Activated effector memory CD4-positive, alpha-beta T cell treated with anti-CD3 and anti-CD28 coated beads, Interleukin-2, amount 50 U/mL, for 16 hours (primary cell): ENCODE measurements at regions not wholly inside any gene's neighbourhood (a gene's known extent, or its start where the extent isn't known, plus 50 kb on each side); places are given as distances from the start of the nearest gene placed in this dataset.
A peak's percentile ranks its signal among the peaks of the same experiment; 100 is the strongest.

Experiments
- DNase-seq: peaks from one replicate; pipeline ENCODE4 v3.0.0-alpha.2; 2020

DNA sequence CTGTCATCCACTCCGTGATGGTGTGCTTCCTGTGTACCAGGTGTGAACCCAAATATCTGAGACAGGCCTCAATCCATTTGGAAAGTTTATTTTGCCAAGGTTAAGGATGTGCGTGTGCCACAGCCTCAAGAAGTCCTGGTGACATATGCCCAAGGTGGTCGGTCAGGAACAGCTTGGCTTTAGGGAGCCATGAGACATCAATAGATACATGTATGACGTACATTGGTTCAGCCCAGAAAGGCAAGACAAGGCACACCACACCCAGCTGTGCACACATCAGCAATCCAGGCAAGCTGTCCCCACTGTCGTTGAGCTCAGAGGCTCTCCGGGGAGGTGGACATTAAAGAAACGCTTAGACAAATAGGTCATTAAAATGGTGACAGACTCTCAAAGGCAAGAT lies 56.8 kb upstream of the SHANK2 start:
- peak; percentile 17 for DNase-seq

DNA sequence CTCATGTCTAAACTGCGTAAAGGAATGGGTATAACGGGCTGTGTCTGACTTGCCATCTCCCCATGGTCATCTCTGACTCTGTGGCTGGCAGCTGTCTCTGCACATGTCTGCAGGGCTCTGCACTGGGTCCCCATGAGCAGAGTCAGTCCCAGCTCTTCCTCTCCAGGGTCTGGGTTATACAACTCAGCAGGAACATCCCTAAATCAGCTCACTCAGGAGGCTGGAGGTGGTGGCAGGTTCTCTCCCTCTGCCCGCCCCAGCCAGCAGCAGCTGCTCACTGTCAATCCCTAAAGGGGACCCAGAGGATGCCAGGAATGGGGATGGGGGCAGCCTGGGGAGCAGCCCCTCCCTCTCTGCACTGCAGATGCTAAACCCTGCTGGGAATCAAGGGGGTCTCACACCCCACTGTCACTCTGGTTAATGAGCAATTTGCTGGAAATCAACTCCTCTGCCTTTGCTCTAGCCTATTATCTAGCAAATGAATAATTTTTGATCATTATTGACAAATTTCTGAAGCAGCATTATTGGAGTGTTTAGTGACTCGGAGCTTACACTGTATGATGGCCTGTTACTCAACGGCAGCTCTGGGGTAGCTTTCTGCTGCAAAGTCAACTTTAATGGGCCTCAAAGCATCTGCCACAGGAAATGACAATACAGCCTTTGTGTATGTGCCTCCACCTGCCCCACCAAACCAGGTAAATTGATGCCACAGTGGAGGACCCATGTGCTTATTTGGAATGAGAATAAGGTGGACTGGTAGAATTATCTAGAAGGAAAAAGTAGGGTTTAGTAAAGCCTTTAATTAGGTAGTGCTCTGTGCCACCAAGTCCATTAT lies 55.7 kb upstream of the SHANK2 start:
- DNase-seq, result peak; percentile 47

DNA sequence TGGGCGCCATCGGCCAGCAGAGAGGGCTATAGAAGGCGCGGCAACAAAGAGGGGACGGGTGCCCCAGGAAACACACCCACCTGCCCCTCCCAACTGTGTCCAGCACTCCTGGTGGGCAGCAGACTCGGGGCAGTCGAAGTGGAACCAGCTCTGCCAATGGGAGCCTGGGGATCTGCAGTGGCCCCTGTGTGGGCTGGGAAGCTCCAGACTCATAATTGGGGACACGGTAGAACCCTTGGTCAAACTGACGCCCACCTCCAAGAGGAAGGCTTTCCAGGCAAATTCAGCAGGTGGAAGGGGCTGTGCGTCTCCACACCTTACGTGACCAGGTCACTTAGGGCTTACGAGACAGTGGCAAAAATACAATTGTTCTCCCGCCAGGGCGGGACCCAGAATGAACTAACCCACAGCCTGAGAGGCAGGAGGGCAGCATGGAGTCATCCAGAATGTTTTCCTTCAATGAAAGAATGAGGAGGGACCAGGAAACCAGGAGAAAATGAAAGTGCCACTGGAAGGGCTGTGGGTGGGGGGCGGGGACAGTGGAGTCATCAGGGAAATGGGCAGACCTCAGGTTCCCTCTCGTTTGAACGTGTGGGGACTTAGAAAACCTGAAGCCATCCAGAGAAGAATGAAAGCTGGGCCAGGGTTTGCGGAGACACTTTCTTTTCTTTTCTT lies 53.2 kb upstream of the SHANK2 start:
- DNase-seq, result peak; percentile 45

DNA sequence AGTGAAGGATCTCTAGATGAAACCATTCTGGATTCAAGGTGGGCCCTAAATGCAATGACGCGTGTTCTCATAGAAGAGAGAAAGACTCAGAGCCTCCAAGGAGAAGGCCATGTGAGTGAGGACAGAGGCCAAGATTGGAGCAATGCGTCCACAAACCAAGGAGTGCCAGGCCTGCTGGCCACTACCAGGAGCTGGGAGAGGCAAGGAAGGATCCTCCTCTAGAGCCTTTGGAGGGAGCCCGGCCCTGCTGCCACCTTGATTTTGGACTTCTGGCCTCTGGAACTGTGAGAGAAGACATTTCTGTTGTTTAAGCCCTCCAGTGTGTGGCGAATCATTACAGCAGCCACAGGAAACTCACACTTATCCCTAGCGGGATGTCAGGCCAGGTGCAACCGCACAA lies 52.7 kb upstream of the SHANK2 start:
- DNase-seq, result no peak

DNA sequence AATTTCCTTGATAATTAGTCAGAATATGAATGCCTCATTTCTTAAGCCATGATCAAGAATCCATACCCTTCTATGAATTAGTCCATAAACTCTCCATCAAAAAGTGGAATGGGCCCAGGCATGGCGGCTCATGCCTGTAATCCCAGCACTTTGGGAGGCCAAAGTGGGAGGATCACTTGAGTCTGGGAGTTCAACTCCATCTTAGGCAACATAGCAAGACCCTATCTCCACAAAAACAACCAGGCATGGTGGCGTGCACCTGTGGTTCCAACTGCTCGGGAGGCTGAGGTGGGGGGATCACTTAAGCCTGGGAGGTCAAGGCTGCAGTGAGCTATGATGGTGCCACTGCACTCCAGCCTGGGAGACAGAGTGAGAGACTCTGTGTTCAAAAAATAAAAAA lies 52.1 kb upstream of the SHANK2 start:
- no peak for DNase-seq

DNA sequence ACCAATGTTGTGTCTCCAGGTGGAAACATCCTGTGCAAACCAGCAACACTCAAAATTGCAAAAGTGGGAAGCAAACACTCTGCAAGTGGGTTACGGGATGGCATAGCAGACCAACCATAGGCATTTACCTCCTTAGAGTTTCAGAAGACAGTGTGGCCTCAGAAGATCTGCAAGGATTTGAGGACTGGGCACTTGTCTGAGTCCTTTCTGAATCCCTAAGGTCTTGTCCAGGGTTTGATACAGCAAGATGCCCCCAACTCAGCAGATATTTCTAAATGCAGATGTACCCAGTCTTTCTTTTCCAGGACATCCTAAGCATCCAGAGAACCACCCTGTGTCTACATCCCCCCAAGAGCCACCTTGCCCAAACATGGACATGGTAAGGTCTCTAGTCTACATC lies 51.7 kb upstream of the SHANK2 start:
- peak; percentile 9 for DNase-seq

DNA sequence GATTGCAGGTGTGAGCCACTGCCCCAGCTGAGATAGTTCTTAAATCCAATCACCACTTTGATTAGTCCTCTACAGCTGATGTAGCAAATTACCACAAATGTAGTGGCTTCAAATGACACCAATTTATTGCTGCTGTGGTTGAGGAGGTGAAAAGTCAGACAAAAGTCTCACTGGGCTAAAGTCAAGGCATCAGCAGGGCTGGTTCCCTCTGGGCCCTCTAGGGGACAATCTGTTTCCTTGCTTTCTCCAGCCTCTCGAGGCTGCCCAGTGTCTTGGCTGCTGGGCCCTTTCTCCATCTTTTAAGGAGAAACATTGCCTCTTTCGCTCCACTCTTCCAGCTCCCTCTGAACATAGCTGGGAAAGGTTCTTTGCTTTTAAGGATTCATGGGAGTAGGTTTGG lies 50.5 kb upstream of the SHANK2 start:
- DNase-seq, result peak; percentile 13

DNA sequence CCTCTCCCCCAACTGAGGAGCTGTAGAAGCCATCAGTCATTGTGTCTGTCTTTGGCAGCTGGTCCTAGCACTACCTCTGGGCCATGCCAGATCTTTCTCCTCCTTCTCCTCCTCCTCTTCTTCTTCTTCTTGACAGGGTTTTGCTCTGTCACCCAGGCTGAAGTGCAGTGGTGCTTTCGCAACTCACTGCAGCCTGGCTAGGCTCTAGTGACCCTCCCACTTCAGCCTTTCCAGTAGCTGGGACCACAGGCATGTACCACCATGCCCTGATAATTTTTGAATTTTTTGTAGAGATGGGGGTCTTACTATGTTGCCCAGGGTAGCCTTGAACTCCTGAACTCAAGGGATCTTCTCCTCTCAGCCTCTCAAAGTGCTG lies 50.1 kb upstream of the SHANK2 start:
- no peak for DNase-seq
